ENCODE measurements at regions not wholly inside any gene's neighbourhood (a gene's known extent, or its start where the extent isn't known, plus 50 kb on each side); places are given as distances from the start of the nearest gene placed in this dataset.

- Histone ChIP-seq H3K4me3 (no peak overlapping the region), H3K36me3 (replicated peaks in 1 of 2; ENCODE audit: insufficient read depth in 1 of 2, low read depth in 2 of 2) (no peaks in the 10 kb centered on the region), H3K27me3 (no peaks in the 10 kb centered on the region), H3K9me3 (no peaks in the 10 kb centered on the region), H3K4me1 (no peaks in the 10 kb centered on the region), H3K27ac (no peak overlapping the region)
- WGBS, 2 donors, result 45 to 48% methylated on average over 3 of the region's 3 CpGs
- DNase-seq (no peak), ATAC-seq (no peak)
- intact Hi-C loops (cut with DNase I), result no loop called here
- TF ChIP-seq CTCF (IDR thresholded peaks at IDR 0.05), result no peak
- no peak for TF ChIP-seq POLR2A (IDR thresholded peaks at IDR 0.05)
Observed at GRCh38 chr16:13421726-13422125, 498.2 kb upstream of the ERCC4 start.

GRCh38 chr16:13425836-13426235 lies 494.1 kb upstream of the ERCC4 start:
- intact Hi-C loops (cut with DNase I), result no loop called here
- H3K27me3 ChIP-seq, result no peaks in the 10 kb centered on the region

GRCh38 chr16:13426269-13426668 lies 493.7 kb upstream of the ERCC4 start:
- no peaks in the 10 kb centered on the region for H3K4me1 ChIP-seq
- H3K27ac ChIP-seq, result no peak overlapping the region
- TF ChIP-seq CTCF (IDR thresholded peaks at IDR 0.05), result no peak
- TF ChIP-seq POLR2A (IDR thresholded peaks at IDR 0.05), result no peak
- no peak for DNase-seq
- H3K36me3 ChIP-seq (replicated peaks in 1 of 2; ENCODE audit: insufficient read depth in 1 of 2, low read depth in 2 of 2), result no peaks in the 10 kb centered on the region
- no peaks in the 10 kb centered on the region for H3K9me3 ChIP-seq
- intact Hi-C loops (cut with DNase I), result no loop called here
- ATAC-seq, result no peak
- no peak overlapping the region for H3K4me3 ChIP-seq
- 46 to 53% methylated on average over 6 of the region's 6 CpGs for WGBS, 2 donors
- H3K27me3 ChIP-seq, result no peaks in the 10 kb centered on the region

More at GRCh38 chr16:13425836-13426235, 494.1 kb upstream of the ERCC4 start:
- TF ChIP-seq CTCF (IDR thresholded peaks at IDR 0.05) (no peak), POLR2A (IDR thresholded peaks at IDR 0.05) (no peak)
- whole genome bisulfite sequencing, 2 donors, result 44 to 53% methylated on average over 5 of the region's 5 CpGs
- ATAC-seq (no peak), DNase-seq (no peak)
- no peaks in the 10 kb centered on the region for H3K36me3 ChIP-seq (replicated peaks in 1 of 2; ENCODE audit: insufficient read depth in 1 of 2, low read depth in 2 of 2)
- no peak overlapping the region for H3K4me3 ChIP-seq
- H3K9me3 ChIP-seq, result no peaks in the 10 kb centered on the region
- no peaks in the 10 kb centered on the region for H3K4me1 ChIP-seq
- no peak overlapping the region for H3K27ac ChIP-seq

- H3K9me3 ChIP-seq, result no peaks in the 10 kb centered on the region
- 77 to 83% methylated on average over 4 of the region's 4 CpGs for WGBS, 2 donors
- no peak for TF ChIP-seq CTCF (IDR thresholded peaks at IDR 0.05)
- TF ChIP-seq POLR2A (IDR thresholded peaks at IDR 0.05), result no peak
Observed at GRCh38 chr16:13426736-13427135, 493.2 kb upstream of the ERCC4 start.

GRCh38 chr16:13427943-13428342 lies 492.0 kb upstream of the ERCC4 start:
- Histone ChIP-seq H3K4me1 (no peaks in the 10 kb centered on the region), H3K36me3 (replicated peaks in 1 of 2; ENCODE audit: insufficient read depth in 1 of 2, low read depth in 2 of 2) (no peaks in the 10 kb centered on the region), H3K27ac (no peak overlapping the region), H3K4me3 (no peak overlapping the region), H3K9me3 (no peaks in the 10 kb centered on the region), H3K27me3 (no peaks in the 10 kb centered on the region)
- DNase-seq, result no peak
- WGBS, 2 donors, result 55 to 63% methylated on average over 3 of the region's 3 CpGs
- TF ChIP-seq CTCF (IDR thresholded peaks at IDR 0.05) (no peak), POLR2A (IDR thresholded peaks at IDR 0.05) (no peak)
- ATAC-seq, result no peak
- intact Hi-C loops (cut with DNase I), result no loop called here

More at GRCh38 chr16:13426736-13427135, 493.2 kb upstream of the ERCC4 start:
- ATAC-seq, result no peak
- Histone ChIP-seq H3K4me3 (no peak overlapping the region), H3K36me3 (replicated peaks in 1 of 2; ENCODE audit: insufficient read depth in 1 of 2, low read depth in 2 of 2) (no peaks in the 10 kb centered on the region), H3K27ac (no peak overlapping the region), H3K27me3 (no peaks in the 10 kb centered on the region), H3K4me1 (no peaks in the 10 kb centered on the region)
- no peak for DNase-seq
- intact Hi-C loops (cut with DNase I), result no loop called here
